NB4 (cell line): ENCODE measurements at regions not wholly inside any gene's neighbourhood (a gene's known extent, or its start where the extent isn't known, plus 50 kb on each side); places are given as distances from the start of the nearest gene placed in this dataset.

Experiments
- DNase-seq: peaks from one replicate; pipeline ENCODE4 v3.0.0; 2010; ENCODE audit warnings: low read depth
- H3K4me3 ChIP-seq: one replicate; pipeline ENCODE4 v1.5.1; 2011; ENCODE audit warnings: mild to moderate bottlenecking, low read depth, low read length, moderate library complexity
- MYC ChIP-seq: IDR thresholded peaks from 2 replicates; pipeline ENCODE4 v1.6.1; 2011; ENCODE audit warnings: low read depth, low read length
- POLR2A ChIP-seq: IDR thresholded peaks from 2 replicates; pipeline ENCODE4 v1.6.1; 2011; ENCODE audit warnings: mild to moderate bottlenecking; ENCODE audit not compliant: insufficient read length; ENCODE audit errors: extremely low read depth
- TF ChIP-seq, protein P1 (sequence below): IDR thresholded peaks from one replicate; pipeline ENCODE4 v1.5.1; 2012; ENCODE audit warnings: low read depth, low read length
- TF ChIP-seq, protein P2 (sequence below): IDR thresholded peaks from 2 replicates; pipeline ENCODE4 v1.6.1; 2011; ENCODE audit warnings: low read depth, low read length

DNA sequence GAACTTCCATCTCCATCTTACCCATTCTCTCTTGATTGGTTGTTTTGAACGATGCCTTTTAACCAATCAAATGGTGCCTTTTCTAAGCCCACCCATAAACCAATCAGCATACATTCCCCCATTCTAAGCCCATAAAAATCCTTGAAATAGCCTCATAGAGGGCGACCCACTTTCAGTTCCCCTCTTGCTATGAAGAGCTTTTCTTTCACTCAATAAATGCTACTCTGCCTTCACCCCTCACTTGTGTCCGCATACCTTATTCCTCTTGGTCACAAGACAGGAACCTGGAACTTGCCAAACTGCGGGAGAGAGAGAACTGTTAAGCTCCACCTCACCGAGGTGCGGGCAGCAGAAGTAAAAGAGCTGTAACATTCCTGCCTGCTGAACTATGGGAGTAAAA lies 1602.0 kb upstream of the LRRTM3 start:
- TF ChIP-seq, protein P1, sequence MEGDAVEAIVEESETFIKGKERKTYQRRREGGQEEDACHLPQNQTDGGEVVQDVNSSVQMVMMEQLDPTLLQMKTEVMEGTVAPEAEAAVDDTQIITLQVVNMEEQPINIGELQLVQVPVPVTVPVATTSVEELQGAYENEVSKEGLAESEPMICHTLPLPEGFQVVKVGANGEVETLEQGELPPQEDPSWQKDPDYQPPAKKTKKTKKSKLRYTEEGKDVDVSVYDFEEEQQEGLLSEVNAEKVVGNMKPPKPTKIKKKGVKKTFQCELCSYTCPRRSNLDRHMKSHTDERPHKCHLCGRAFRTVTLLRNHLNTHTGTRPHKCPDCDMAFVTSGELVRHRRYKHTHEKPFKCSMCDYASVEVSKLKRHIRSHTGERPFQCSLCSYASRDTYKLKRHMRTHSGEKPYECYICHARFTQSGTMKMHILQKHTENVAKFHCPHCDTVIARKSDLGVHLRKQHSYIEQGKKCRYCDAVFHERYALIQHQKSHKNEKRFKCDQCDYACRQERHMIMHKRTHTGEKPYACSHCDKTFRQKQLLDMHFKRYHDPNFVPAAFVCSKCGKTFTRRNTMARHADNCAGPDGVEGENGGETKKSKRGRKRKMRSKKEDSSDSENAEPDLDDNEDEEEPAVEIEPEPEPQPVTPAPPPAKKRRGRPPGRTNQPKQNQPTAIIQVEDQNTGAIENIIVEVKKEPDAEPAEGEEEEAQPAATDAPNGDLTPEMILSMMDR: no peak
- TF ChIP-seq MYC (no peak), POLR2A (no peak)
- TF ChIP-seq, protein P2, sequence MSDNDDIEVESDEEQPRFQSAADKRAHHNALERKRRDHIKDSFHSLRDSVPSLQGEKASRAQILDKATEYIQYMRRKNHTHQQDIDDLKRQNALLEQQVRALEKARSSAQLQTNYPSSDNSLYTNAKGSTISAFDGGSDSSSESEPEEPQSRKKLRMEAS: no peak
- DNase-seq: no peak
- no peak overlapping the region for H3K4me3 ChIP-seq

- DNase-seq: no peak
- no peak overlapping the region for H3K4me3 ChIP-seq
- TF ChIP-seq MYC (no peak), POLR2A (no peak)
- TF ChIP-seq, protein P1: no peak
- TF ChIP-seq, protein P2: no peak
Observed at GRCh38 chr10:65325913-65326312, 1599.9 kb upstream of the LRRTM3 start.

DNA sequence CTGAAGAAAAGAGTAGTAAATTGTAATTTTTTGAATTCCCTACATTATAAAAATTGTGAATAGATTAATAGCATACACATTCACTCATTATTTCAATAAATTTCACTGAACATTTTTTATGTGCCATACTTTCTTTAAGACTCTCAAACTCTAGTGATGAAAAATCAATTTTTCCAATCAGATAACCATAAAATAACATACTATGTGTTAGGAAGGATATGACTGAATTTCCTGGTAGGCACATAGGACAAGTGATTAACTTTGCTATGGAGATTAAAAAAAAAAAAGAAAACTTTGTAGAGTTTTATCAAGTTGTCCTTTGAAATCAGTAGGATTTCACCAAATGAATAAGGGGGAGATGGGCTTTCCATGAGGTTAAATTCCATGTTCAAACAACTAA lies 1597.3 kb upstream of the LRRTM3 start:
- no peak overlapping the region for H3K4me3 ChIP-seq
- DNase-seq: no peak
- TF ChIP-seq, protein P2: no peak
- TF ChIP-seq POLR2A (no peak), MYC (no peak)
- TF ChIP-seq, protein P1: no peak

GRCh38 chr10:65335311-65335710 lies 1590.5 kb upstream of the LRRTM3 start:
- no peak overlapping the region for H3K4me3 ChIP-seq
- no peak for TF ChIP-seq MYC
- TF ChIP-seq, protein P1: no peak
- no peak for TF ChIP-seq POLR2A
- TF ChIP-seq, protein P2: no peak
- DNase-seq: no peak

DNA sequence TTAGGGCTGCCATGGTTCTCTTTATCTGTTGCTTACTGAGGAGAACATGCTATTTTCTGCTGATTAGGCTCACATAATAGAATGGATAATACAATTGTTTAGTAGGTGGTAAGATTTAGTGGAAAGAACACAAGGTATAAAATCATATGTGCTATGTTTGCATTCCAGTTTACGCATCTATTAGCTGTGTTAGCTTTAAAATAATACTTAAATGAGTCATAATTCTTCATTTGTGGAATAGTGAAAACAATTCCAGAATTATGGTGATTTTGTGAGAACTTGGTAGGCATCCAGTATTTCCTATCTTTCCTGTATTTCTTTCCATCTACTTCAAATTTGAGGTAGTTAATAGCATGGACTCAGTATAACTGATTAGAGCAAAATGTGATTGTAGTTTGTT lies 1585.5 kb upstream of the LRRTM3 start:
- DNase-seq: no peak
- TF ChIP-seq MYC: no peak
- TF ChIP-seq, protein P1: no peak
- TF ChIP-seq, protein P2: no peak
- TF ChIP-seq POLR2A: no peak
- H3K4me3 ChIP-seq: no peak overlapping the region

GRCh38 chr10:65341323-65341925 lies 1584.4 kb upstream of the LRRTM3 start:
- DNase-seq: no peak
- TF ChIP-seq, protein P1: no peak
- TF ChIP-seq POLR2A (no peak), MYC (no peak)
- TF ChIP-seq, protein P2: no peak
- H3K4me3 ChIP-seq: no peak overlapping the region
